ENCODE measurements at regions not wholly inside any gene's neighbourhood (a gene's known extent, or its start where the extent isn't known, plus 50 kb on each side); places are given as distances from the start of the nearest gene placed in this dataset.
"Not testable (repeated sequence)": the region's sequence is repeated elsewhere in the genome, so short reads cannot be mapped to it uniquely, and the experiment has no call there.

GRCh38 chr12:131378176-131378842, 332.6 kb upstream of the SFSWAP start:
- no peak for DNase-seq (ENCODE audit: low spot score)

- no peak for DNase-seq (ENCODE audit: low spot score)
Observed at GRCh38 chr12:131378861-131379665, 331.8 kb upstream of the SFSWAP start.

- DNase-seq (ENCODE audit: low spot score): no peak
Observed at GRCh38 chr12:131379738-131380137, 331.2 kb upstream of the SFSWAP start.

- no peak for DNase-seq (ENCODE audit: low spot score)
Observed at GRCh38 chr12:131380220-131380964, 330.5 kb upstream of the SFSWAP start.

GRCh38 chr12:131380965-131381705, 329.8 kb upstream of the SFSWAP start:
- no peak for DNase-seq (ENCODE audit: low spot score)

GRCh38 chr12:131381716-131382430, 329.0 kb upstream of the SFSWAP start:
- no peak for DNase-seq (ENCODE audit: low spot score)

- DNase-seq (ENCODE audit: low spot score): no peak
Observed at GRCh38 chr12:131383291-131383690, 327.6 kb upstream of the SFSWAP start.

- DNase-seq (ENCODE audit: low spot score): no peak
Observed at GRCh38 chr12:131383741-131384543, 326.9 kb upstream of the SFSWAP start.

GRCh38 chr12:131384544-131384855, 326.4 kb upstream of the SFSWAP start:
- no peak for DNase-seq (ENCODE audit: low spot score)

- no peak for DNase-seq (ENCODE audit: low spot score)
Observed at GRCh38 chr12:131385313-131386166, 325.4 kb upstream of the SFSWAP start.

GRCh38 chr12:131386167-131386521, 324.7 kb upstream of the SFSWAP start:
- DNase-seq (ENCODE audit: low spot score): no peak

- no peak for DNase-seq (ENCODE audit: low spot score)
Observed at GRCh38 chr12:131386781-131387180, 324.1 kb upstream of the SFSWAP start.

- DNase-seq (ENCODE audit: low spot score): no peak
Observed at GRCh38 chr12:131387281-131388163, 323.4 kb upstream of the SFSWAP start.

GRCh38 chr12:131388164-131389053, 322.5 kb upstream of the SFSWAP start:
- not testable (repeated sequence) for DNase-seq (ENCODE audit: low spot score)

GRCh38 chr12:131389054-131390013, 321.6 kb upstream of the SFSWAP start:
- DNase-seq (ENCODE audit: low spot score): no peak

Measured in AG20443 (cell line).